ENCODE measurements at regions not wholly inside any gene's neighbourhood (a gene's known extent, or its start where the extent isn't known, plus 50 kb on each side); places are given as distances from the start of the nearest gene placed in this dataset.

- no peak for TF ChIP-seq POLR2A (IDR thresholded peaks at IDR 0.05)
- TF ChIP-seq CTCF (IDR thresholded peaks at IDR 0.05) = no peak
These were observed 156.0 kb upstream of the TIAM1 start for GRCh38 chr21:31500071-31500470.
